HK-2 (cell line): ENCODE measurements at regions not wholly inside any gene's neighbourhood (a gene's known extent, or its start where the extent isn't known, plus 50 kb on each side); places are given as distances from the start of the nearest gene placed in this dataset.
"Not testable (repeated sequence)": the region's sequence is repeated elsewhere in the genome, so short reads cannot be mapped to it uniquely, and the experiment has no call there.

ENCODE experiments used
- DNase-seq: peaks from one replicate; pipeline ENCODE4 v3.0.0-alpha.2; 2018; ENCODE audit not compliant: unreplicated experiment

- DNase-seq = no peak
These were observed 109.8 kb upstream of the HDX start for GRCh38 chrX:84611843-84612636.

GRCh38 chrX:84634201-84634782 is 132.0 kb upstream of the HDX start:
- no peak for DNase-seq

- no peak for DNase-seq
These were observed 163.8 kb upstream of the HDX start for GRCh38 chrX:84666086-84666485.

- no peak for DNase-seq
These were observed 188.0 kb upstream of the HDX start for GRCh38 chrX:84690228-84690627.

- no peak for DNase-seq
These were observed 207.7 kb upstream of the HDX start for GRCh38 chrX:84709987-84710386.

GRCh38 chrX:84710611-84711010 is 208.4 kb upstream of the HDX start:
- DNase-seq = no peak

- DNase-seq = no peak
These were observed 210.4 kb upstream of the HDX start for GRCh38 chrX:84712621-84713020.

- no peak for DNase-seq
These were observed 213.1 kb upstream of the HDX start for GRCh38 chrX:84715315-84715714.

- DNase-seq = no peak
These were observed 215.1 kb upstream of the HDX start for GRCh38 chrX:84717343-84717742.

- no peak for DNase-seq
These were observed 219.2 kb upstream of the HDX start for GRCh38 chrX:84721416-84721815.

- no peak for DNase-seq
These were observed 222.3 kb upstream of the HDX start for GRCh38 chrX:84724576-84724975.

GRCh38 chrX:84729408-84729807 is 227.2 kb upstream of the HDX start:
- no peak for DNase-seq

GRCh38 chrX:84729809-84730208 is 227.6 kb upstream of the HDX start:
- DNase-seq = peak; percentile 13

- no peak for DNase-seq
These were observed 232.8 kb upstream of the HDX start for GRCh38 chrX:84735025-84735424.

GRCh38 chrX:84737471-84737871 is 235.2 kb upstream of the HDX start:
- no peak for DNase-seq

GRCh38 chrX:84747516-84747915 is 245.3 kb upstream of the HDX start:
- DNase-seq = no peak

- DNase-seq = no peak
These were observed 246.9 kb upstream of the HDX start for GRCh38 chrX:84748965-84749656.

GRCh38 chrX:84760560-84760959 is 243.1 kb upstream of the APOOL start:
- DNase-seq = no peak

GRCh38 chrX:84796321-84796720 is 207.4 kb upstream of the APOOL start:
- no peak for DNase-seq

- DNase-seq = no peak
These were observed 172.8 kb upstream of the APOOL start for GRCh38 chrX:84830836-84831235.

GRCh38 chrX:84846541-84846940 is 157.1 kb upstream of the APOOL start:
- DNase-seq = not testable (repeated sequence)

GRCh38 chrX:84851183-84851582 is 152.5 kb upstream of the APOOL start:
- not testable (repeated sequence) for DNase-seq

GRCh38 chrX:84856791-84857190 is 146.9 kb upstream of the APOOL start:
- not testable (repeated sequence) for DNase-seq
